Panc1 (cell line): ENCODE measurements at regions not wholly inside any gene's neighbourhood (a gene's known extent, or its start where the extent isn't known, plus 50 kb on each side); places are given as distances from the start of the nearest gene placed in this dataset.

ENCODE experiments used
- POLR2AphosphoS5 ChIP-seq: IDR thresholded peaks from 2 replicates; pipeline ENCODE4 v1.6.1; 2012; ENCODE audit warnings: mild to moderate bottlenecking, low read depth, low read length, moderate library complexity
- SIN3A ChIP-seq: IDR thresholded peaks from 2 replicates; pipeline ENCODE4 v1.6.1; 2012; ENCODE audit warnings: low read depth, mild to moderate bottlenecking, low read length, moderate library complexity, borderline replicate concordance; ENCODE audit not compliant: insufficient read depth
- TCF7L2 ChIP-seq: IDR thresholded peaks from 2 replicates; pipeline ENCODE4 v1.6.1; 2011; ENCODE audit warnings: mild to moderate bottlenecking, low read depth, low read length, inconsistent platforms
- TF ChIP-seq, protein P1 (sequence below): fragments of 450-650 bp; IDR thresholded peaks from 2 replicates; pipeline ENCODE4 v1.5.1; 2017; ENCODE audit warnings: mild to moderate bottlenecking

GRCh38 chr18:44067186-44067585 is 613.5 kb upstream of the SETBP1 start:
- TF ChIP-seq SIN3A (no peak), POLR2AphosphoS5 (no peak), TCF7L2 (no peak)
- TF ChIP-seq, protein P1, sequence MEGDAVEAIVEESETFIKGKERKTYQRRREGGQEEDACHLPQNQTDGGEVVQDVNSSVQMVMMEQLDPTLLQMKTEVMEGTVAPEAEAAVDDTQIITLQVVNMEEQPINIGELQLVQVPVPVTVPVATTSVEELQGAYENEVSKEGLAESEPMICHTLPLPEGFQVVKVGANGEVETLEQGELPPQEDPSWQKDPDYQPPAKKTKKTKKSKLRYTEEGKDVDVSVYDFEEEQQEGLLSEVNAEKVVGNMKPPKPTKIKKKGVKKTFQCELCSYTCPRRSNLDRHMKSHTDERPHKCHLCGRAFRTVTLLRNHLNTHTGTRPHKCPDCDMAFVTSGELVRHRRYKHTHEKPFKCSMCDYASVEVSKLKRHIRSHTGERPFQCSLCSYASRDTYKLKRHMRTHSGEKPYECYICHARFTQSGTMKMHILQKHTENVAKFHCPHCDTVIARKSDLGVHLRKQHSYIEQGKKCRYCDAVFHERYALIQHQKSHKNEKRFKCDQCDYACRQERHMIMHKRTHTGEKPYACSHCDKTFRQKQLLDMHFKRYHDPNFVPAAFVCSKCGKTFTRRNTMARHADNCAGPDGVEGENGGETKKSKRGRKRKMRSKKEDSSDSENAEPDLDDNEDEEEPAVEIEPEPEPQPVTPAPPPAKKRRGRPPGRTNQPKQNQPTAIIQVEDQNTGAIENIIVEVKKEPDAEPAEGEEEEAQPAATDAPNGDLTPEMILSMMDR, result no peak
